Skeletal muscle satellite cell (primary cell): ENCODE measurements at regions not wholly inside any gene's neighbourhood (a gene's known extent, or its start where the extent isn't known, plus 50 kb on each side); places are given as distances from the start of the nearest gene placed in this dataset.

ENCODE experiments used
- H3K27me3 ChIP-seq: 2 replicates; pipeline ENCODE4 v1.7.0; 2013; ENCODE audit warnings: low read length; ENCODE audit not compliant: control insufficient read depth, insufficient read depth
- H3K36me3 ChIP-seq: 2 replicates; pipeline ENCODE4 v1.7.0; 2013; ENCODE audit warnings: mild to moderate bottlenecking, control low read depth, low read length; ENCODE audit not compliant: insufficient read depth
- H3K4me1 ChIP-seq: 2 replicates; pipeline ENCODE4 v1.7.0; 2013; ENCODE audit warnings: low read length; ENCODE audit not compliant: control insufficient read depth, insufficient read depth
- H3K4me2 ChIP-seq: 2 replicates; pipeline ENCODE4 v1.7.0; 2013; ENCODE audit warnings: mild to moderate bottlenecking, low read length
- H3K4me3 ChIP-seq: 2 replicates; pipeline ENCODE4 v1.7.0; 2013; ENCODE audit warnings: low read length
- H3K9ac ChIP-seq: 2 replicates; pipeline ENCODE4 v1.7.0; 2013; ENCODE audit warnings: mild to moderate bottlenecking, low read depth, low read length, moderate library complexity
- H3K9me3 ChIP-seq: replicated peaks from 2 replicates; pipeline ENCODE4 v1.7.0; 2013; ENCODE audit warnings: mild to moderate bottlenecking, control low read depth, low read length

- Histone ChIP-seq H3K9me3 (no peaks in the 10 kb centered on the region), H3K36me3 (no peaks in the 10 kb centered on the region), H3K4me3 (no peak overlapping the region), H3K9ac (no peak overlapping the region), H3K27me3 (no peaks in the 10 kb centered on the region), H3K4me1 (no peaks in the 10 kb centered on the region), H3K4me2 (no peak overlapping the region)
Observed at GRCh38 chr12:58602736-58603135, 317.6 kb downstream of the LRIG3 start.

- no peaks in the 10 kb centered on the region for H3K27me3 ChIP-seq
- no peaks in the 10 kb centered on the region for H3K4me1 ChIP-seq
- no peak overlapping the region for H3K4me2 ChIP-seq
- no peak overlapping the region for H3K4me3 ChIP-seq
- no peaks in the 10 kb centered on the region for H3K36me3 ChIP-seq
- no peak overlapping the region for H3K9ac ChIP-seq
- no peaks in the 10 kb centered on the region for H3K9me3 ChIP-seq
Observed at GRCh38 chr12:58607805-58608204, 312.5 kb downstream of the LRIG3 start.

DNA sequence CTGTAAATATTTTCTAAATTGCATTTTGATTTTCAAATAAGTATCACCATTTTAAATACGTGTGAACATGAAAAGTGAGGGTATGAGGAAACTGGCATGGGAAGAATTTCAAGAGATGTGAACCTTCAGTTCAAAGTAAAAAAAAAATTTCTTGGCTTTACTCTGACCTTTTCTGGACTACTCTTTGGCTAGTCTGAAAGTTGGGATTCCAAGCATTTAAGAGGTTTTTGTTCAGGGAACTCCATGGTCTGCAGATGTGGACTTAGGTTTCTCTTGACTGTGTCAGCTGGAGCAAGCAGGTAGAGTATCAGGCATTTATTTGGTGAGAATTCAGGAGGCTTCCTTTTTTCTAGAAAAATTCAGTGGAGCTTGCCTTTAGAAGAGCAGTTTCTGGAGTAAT is 311.6 kb downstream of the LRIG3 start:
- Histone ChIP-seq H3K9me3 (no peaks in the 10 kb centered on the region), H3K4me3 (no peak overlapping the region), H3K36me3 (no peaks in the 10 kb centered on the region), H3K9ac (no peak overlapping the region), H3K4me2 (no peak overlapping the region), H3K4me1 (no peaks in the 10 kb centered on the region), H3K27me3 (no peaks in the 10 kb centered on the region)

DNA sequence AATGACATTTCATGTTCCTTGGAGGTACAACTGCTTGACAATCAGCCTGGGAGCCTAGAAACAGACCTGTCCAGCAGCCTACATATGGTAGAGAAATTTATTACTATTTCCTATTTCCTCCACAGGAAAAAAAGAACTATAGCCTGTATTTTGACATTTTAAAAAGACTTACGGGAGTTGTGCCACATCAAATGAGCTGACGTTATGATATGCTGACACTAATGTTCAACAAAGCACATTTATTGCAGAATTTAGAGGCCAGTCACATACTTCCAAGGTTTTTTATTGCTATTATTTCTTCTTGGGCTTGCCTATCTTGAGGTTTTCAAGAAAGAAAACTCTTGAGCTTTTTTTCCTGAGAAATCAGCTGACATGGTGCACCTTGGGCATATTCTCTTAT is 305.3 kb downstream of the LRIG3 start:
- no peak overlapping the region for H3K9ac ChIP-seq
- H3K27me3 ChIP-seq: no peaks in the 10 kb centered on the region
- H3K36me3 ChIP-seq: no peaks in the 10 kb centered on the region
- no peak overlapping the region for H3K4me3 ChIP-seq
- H3K9me3 ChIP-seq: no peaks in the 10 kb centered on the region
- H3K4me2 ChIP-seq: no peak overlapping the region
- no peaks in the 10 kb centered on the region for H3K4me1 ChIP-seq

- no peaks in the 10 kb centered on the region for H3K27me3 ChIP-seq
- H3K36me3 ChIP-seq: no peaks in the 10 kb centered on the region
- H3K9me3 ChIP-seq: no peaks in the 10 kb centered on the region
- H3K4me2 ChIP-seq: no peak overlapping the region
- no peak overlapping the region for H3K9ac ChIP-seq
- no peaks in the 10 kb centered on the region for H3K4me1 ChIP-seq
- H3K4me3 ChIP-seq: no peak overlapping the region
Observed at GRCh38 chr12:58615576-58615975, 304.7 kb downstream of the LRIG3 start.

GRCh38 chr12:58616618-58617017 is 303.7 kb downstream of the LRIG3 start:
- Histone ChIP-seq H3K4me1 (no peaks in the 10 kb centered on the region), H3K4me3 (no peak overlapping the region), H3K9me3 (no peaks in the 10 kb centered on the region), H3K36me3 (no peaks in the 10 kb centered on the region), H3K4me2 (no peak overlapping the region), H3K9ac (no peak overlapping the region), H3K27me3 (no peaks in the 10 kb centered on the region)

DNA sequence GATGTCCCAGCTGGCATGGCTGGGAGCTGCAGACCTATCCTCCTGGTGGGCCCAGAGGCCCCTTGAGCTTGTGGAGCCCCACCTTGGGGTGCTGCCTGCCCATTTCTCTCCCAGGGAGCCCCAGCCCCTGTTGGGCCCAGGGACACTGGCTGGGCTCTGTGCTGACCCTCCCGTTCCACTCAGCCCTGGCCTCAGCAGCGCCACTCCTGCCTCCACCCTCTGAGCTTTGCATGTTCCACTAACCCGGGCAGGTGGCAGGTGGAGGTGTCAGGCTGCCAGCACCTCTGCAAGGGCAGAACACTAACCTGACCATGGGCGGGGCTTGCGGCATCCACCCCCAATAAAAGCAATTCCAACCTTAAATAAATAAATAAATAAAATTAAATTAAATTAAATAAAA is 299.2 kb downstream of the LRIG3 start:
- Histone ChIP-seq H3K9me3 (no peaks in the 10 kb centered on the region), H3K4me1 (no peaks in the 10 kb centered on the region), H3K4me3 (no peak overlapping the region), H3K27me3 (no peaks in the 10 kb centered on the region), H3K9ac (no peak overlapping the region), H3K4me2 (no peak overlapping the region), H3K36me3 (no peaks in the 10 kb centered on the region)

GRCh38 chr12:58629376-58629775 is 290.9 kb downstream of the LRIG3 start:
- Histone ChIP-seq H3K4me2 (no peak overlapping the region), H3K36me3 (no peaks in the 10 kb centered on the region), H3K9ac (no peak overlapping the region), H3K27me3 (no peaks in the 10 kb centered on the region), H3K9me3 (no peaks in the 10 kb centered on the region), H3K4me3 (no peak overlapping the region), H3K4me1 (no peaks in the 10 kb centered on the region)

GRCh38 chr12:58633479-58633878 is 286.8 kb downstream of the LRIG3 start:
- Histone ChIP-seq H3K27me3 (no peaks in the 10 kb centered on the region), H3K4me1 (no peaks in the 10 kb centered on the region), H3K4me2 (no peak overlapping the region), H3K9ac (no peak overlapping the region), H3K36me3 (no peaks in the 10 kb centered on the region), H3K9me3 (no peaks in the 10 kb centered on the region), H3K4me3 (no peak overlapping the region)

DNA sequence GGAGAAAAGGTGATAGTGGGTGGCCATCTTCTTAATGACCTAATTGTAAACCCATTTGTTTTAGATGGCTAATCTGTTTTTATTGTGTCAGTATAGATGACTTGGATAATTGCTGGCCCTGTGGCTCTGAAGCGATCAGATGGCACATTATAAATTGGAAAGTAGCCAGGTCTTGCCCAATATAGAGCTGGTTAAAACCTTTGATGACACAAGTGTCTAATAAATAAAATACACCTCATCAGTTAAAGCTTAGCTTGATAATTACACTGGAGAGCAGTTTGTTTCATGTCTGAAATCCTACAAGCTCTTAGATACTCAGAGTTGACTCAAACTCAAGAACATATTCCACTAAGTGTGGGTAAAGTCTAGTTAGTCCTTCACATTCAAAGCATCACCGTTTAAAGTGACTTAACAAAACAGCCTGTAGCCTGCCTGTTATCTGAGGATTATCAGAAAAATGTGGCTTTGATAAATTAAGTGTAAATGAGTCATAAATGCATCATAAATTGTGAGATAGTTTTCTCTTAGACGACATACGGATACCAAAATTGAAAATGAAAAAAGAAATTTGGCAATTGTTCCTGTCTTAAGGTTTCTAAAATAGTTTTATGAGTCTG is 280.9 kb downstream of the LRIG3 start:
- Histone ChIP-seq H3K4me2 (no peak overlapping the region), H3K36me3 (no peaks in the 10 kb centered on the region), H3K27me3 (no peaks in the 10 kb centered on the region), H3K9ac (no peak overlapping the region), H3K4me1 (no peaks in the 10 kb centered on the region), H3K4me3 (no peak overlapping the region), H3K9me3 (no peaks in the 10 kb centered on the region)

DNA sequence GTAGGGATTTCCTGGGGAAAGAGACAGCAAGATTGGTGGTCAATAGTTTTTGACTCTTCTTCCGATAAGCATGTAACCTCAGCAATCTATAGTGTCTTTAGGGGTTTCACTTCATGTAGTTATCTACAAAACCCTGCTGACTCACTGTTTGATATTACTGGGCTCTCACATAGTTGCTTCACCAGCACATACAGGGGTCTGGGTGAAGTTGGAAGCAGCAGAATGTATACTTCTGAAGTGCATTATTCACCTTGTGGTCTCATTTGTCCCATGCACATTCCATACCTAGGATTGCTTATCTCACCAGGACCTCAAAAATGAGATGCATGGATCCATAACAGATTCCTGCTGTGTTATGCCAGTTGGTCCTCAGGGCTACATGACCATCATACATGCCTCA is 280.0 kb downstream of the LRIG3 start:
- H3K27me3 ChIP-seq: no peaks in the 10 kb centered on the region
- no peaks in the 10 kb centered on the region for H3K36me3 ChIP-seq
- no peak overlapping the region for H3K4me2 ChIP-seq
- H3K9me3 ChIP-seq: no peaks in the 10 kb centered on the region
- H3K9ac ChIP-seq: no peak overlapping the region
- no peak overlapping the region for H3K4me3 ChIP-seq
- no peaks in the 10 kb centered on the region for H3K4me1 ChIP-seq

DNA sequence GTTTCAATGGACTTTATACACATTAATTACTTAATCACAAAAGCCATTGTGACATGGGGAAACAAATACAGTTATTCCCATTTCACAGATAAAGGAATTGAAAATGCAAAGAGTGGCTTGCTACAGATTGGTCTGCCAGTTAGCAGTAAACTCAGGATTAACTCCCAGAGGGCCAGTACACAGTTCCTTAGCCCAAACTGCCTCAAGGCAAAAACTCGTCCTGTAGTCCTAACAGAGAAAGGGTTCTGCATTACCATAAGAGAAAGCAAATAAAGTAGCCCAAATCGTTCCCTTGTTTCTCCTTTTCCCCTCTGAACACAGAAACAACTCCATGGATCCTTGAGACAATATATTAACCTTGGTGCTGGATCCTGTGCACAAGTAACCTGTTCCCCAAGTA is 274.4 kb downstream of the LRIG3 start:
- Histone ChIP-seq H3K27me3 (no peaks in the 10 kb centered on the region), H3K4me1 (peaks cover 8% of the 10 kb centered on the region), H3K9me3 (no peaks in the 10 kb centered on the region), H3K9ac (no peak overlapping the region), H3K4me3 (no peak overlapping the region), H3K4me2 (no peak overlapping the region), H3K36me3 (no peaks in the 10 kb centered on the region)
